D341Med (cell line): ENCODE measurements at regions not wholly inside any gene's neighbourhood (a gene's known extent, or its start where the extent isn't known, plus 50 kb on each side); places are given as distances from the start of the nearest gene placed in this dataset.

Experiments used
- DNase-seq: peaks from one replicate; pipeline ENCODE4 v3.0.0; 2012; ENCODE audit warnings: low spot score

- DNase-seq, result no peak
Measured at GRCh38 chr13:40192858-40193257, 473.6 kb downstream of the FOXO1 start.

GRCh38 chr13:40193286-40194223, 472.9 kb downstream of the FOXO1 start:
- DNase-seq, result no peak

DNA sequence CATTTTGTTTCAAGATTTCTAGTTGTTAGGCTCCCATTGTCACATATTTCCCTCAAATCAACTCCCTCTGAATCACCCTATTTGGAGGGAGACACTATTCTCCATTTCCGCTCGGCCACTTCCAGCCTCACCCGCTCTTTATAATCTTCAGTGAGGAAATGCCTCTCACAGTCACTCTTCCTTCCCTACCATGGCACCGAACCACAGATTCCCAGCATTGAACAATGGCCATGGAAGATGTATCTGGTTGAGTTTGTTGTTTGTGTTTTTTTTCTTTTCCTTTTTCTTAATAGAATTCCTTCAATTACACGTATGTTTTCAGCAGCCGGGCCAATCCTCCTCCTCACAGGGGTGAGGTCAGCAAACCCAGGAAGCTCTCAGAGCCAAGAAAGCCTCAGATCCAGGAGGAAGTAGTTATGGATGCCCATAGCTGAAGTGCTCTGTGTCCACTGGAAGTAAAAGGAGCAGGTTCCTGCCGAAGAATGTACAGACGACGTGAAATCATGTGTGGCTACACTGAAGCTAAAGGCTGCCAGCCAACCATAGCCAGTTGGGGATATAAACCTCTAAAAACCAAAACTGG, 472.1 kb downstream of the FOXO1 start:
- DNase-seq, result no peak

- no peak for DNase-seq
Measured at GRCh38 chr13:40197049-40197448, 469.4 kb downstream of the FOXO1 start.

DNA sequence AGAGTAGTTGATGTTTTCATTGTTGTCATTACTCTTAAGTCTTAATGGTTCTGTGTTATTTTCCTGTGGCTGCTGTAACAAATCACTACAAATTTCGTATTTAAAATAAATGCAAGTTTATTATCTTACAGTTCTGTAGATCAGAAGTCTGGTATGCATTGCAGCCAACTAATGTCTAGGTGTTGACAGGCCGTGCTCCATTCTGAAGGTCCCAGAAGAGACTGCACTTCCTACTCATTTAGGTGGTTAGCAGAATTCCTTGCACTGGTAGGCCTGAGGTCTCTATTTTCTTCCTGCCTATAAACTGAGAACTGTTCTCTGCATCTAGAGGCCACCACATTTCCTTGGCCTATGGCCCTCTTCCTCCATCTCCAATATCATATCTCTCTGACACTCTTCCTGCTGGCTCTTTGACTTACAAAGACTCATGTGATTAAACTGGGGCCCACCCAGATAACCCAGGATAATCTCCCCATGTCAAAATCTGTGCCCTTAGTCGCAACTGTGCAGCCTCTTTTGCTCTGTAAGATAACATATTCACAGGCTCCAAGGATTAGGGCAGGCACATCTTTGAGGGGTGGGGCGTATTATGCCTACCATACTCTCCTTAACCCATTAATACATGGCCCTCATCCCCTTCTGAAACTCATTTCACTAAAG, 468.4 kb downstream of the FOXO1 start:
- no peak for DNase-seq

DNA sequence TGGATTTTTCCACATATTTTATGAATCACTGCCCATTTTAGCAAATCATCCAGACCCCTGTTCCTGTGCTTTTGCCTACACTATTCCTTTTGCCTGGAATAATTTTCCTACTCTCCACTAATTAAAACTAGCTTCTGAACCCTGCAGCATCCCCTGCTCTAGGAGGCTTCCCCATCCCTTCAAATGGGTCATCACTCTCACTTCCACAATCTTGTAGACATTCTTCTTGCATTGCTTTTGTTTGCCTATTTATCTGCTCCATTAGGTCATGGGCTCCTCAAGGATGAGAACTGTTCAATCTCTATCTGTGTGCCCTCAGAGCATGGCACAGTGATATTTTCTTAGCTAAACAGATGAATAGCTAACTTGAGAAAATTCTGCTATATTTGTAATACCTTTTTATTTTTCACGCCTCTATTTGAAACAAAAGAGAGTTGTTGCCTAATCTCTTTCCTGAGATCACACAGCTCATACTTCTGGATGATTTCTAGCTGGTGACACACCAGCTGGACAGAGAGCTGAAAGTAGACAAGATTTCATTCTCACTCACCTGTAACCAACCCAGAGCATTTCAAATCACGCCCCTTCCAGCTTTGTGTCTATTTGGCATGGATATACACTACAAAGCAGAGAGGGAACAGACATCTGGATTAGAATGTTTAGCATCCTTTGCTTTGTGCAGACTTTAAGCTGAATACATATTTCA, 466.0 kb downstream of the FOXO1 start:
- DNase-seq, result no peak

- no peak for DNase-seq
Measured at GRCh38 chr13:40204246-40204645, 462.2 kb downstream of the FOXO1 start.

- no peak for DNase-seq
Measured at GRCh38 chr13:40205771-40206240, 460.6 kb downstream of the FOXO1 start.

- DNase-seq, result no peak
Measured at GRCh38 chr13:40206241-40207000, 460.0 kb downstream of the FOXO1 start.

DNA sequence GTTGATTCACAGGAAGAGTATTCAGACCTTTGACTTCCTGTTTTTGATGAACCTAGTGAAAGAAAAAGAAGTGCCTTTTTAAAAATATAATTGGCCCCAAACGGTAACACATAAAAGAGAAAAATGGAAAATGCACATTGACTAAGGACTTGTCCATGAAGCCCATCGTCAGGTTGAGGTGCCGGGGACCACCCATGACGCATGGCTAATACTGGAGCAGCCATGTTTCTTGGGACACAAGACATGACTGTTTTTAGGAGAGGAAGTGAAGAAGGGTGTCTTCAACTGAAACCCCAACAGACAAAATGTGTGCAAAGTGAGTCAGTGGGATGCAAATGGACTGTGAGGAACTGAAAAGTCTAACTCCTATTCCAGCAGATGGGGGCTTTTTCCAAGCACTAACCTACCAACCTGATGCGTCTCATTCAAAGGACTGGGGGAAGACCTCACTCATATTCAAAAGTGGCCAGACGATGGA, 459.4 kb downstream of the FOXO1 start:
- DNase-seq, result no peak

DNA sequence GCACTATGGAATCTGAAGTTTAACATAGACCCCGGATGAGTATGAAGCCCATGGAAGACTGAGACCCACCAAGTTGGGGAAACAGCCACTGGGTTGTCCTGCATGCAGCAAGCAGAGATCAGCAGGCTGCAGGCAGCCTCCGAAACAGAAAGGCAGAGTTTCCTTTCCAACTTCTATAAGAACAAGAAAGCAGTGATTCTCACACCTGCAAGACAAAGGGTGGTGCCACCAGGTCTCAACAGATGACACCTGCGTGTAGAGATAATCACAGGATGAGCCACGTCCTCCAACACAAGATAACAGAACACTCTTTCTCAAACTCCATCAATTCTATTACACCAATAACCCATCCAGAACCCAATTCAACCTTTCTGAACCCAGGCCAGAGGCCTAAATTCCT, 457.9 kb downstream of the FOXO1 start:
- DNase-seq, result no peak

GRCh38 chr13:40210865-40211585, 455.4 kb downstream of the FOXO1 start:
- DNase-seq, result no peak

GRCh38 chr13:40211586-40211968, 454.9 kb downstream of the FOXO1 start:
- DNase-seq, result no peak

DNA sequence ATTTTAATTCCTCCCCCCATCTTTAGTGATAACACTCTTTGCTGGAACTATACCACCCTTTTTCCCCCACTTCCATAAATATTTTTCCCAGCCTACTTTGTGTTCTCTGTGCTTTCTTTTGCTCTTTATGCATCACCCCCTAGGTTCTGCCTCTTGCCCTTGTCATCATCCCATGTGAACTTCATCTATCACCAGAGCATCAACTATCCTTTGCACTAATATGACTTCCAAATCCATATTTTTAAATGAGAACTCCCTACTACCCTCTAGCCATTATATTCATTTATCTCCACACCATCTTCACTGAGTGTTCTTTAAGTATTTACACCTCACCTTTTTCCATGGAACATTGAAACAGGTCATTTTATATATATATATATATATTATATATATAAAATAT, 452.7 kb downstream of the FOXO1 start:
- no peak for DNase-seq

DNA sequence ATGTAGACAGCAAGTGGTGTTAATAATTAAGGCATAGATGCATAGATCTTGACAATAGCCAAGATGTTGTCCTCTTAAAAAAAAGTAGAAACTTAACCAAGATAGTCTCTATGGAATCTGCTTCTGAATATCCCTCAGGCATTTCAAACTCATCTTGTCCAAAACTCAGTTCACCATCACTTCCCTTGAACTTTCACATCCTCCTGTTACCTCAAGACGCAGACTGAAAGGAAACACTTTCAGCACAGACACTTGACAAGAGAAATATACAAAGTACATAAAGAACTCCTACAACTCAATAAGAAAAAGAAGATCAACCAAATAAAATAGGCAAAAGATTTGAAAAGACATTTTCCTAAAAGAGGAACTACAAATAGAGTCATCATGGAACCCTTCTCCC, 451.1 kb downstream of the FOXO1 start:
- no peak for DNase-seq

DNA sequence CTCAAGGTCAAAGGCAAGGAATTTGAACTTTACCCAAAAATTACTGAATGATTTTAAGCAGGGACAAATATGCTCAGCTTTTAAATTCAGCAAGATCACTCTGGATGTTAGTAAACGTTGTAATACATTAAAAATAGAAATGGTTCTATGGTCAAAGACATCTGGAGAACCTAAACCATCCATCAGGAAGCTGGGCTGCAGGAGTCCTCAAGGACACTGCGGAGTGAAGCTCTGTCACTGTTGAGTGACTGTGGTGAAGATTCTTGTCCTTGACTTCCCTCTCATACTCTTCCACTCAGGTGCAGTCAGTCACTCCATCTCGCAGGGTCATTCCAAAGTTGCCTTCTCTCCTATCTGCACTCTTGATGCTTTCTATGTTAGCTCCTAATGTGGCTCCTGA, 450.7 kb downstream of the FOXO1 start:
- no peak for DNase-seq

- no peak for DNase-seq
Measured at GRCh38 chr13:40217675-40218074, 448.8 kb downstream of the FOXO1 start.

DNA sequence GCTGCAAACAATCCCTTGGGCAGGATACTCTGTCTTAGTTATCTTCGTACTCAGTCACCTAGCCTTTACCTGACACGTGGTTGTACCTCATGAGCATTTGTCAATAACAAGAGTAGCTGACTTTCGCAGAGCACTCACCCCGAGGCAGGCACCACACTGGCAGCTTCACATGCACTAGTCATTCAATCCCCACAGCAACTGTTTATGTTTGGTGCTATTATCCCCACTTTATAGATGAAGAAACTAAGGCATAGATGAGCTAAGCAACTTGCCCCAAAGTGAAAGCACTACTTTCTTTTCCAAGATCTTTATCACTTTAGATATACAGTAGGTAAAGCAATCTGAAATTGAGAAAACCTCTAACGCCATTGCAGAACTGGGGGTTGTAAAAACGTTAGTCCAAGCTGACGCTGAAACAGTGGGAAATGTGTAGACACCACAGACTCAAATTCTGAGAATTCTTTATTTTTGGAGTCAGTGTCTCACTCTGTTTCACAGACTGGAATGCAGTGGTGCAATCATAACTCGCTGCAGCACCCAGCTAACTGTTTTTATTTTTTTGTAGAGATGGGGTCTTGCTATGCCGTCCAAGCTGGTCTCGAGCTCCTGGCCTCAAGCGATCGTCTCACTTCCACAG, 446.0 kb downstream of the FOXO1 start:
- DNase-seq, result no peak

- DNase-seq, result no peak
Measured at GRCh38 chr13:40221131-40221459, 445.3 kb downstream of the FOXO1 start.

- DNase-seq, result no peak
Measured at GRCh38 chr13:40221460-40222201, 444.8 kb downstream of the FOXO1 start.
